Erythroblast (primary cell): ENCODE measurements at regions not wholly inside any gene's neighbourhood (a gene's known extent, or its start where the extent isn't known, plus 50 kb on each side); places are given as distances from the start of the nearest gene placed in this dataset.
A peak's percentile ranks its signal among the peaks of the same experiment; 100 is the strongest.

ENCODE experiments used
- DNase-seq, 2 experiments: peaks; one replicate each; lab custom pipeline; 2025; lab: John Stamatoyannopoulos, UW
- GATA1 ChIP-seq: IDR thresholded peaks from 2 replicates; pipeline ENCODE4 v1.6.1; 2011; ENCODE audit warnings: low read depth, mild to moderate bottlenecking, control low read depth, low read length, moderate library complexity
- POLR2A ChIP-seq: IDR thresholded peaks from 2 replicates; pipeline ENCODE4 v1.6.1; 2011; ENCODE audit warnings: mild to moderate bottlenecking, low read length

- TF ChIP-seq POLR2A = no peak
- no peak for TF ChIP-seq GATA1
- DNase-seq = peak; percentile 66 to 70
Observed at GRCh38 chr5:135136546-135136945, 102.5 kb upstream of the PITX1 start.

- DNase-seq = peak; percentile 97 to 98
- TF ChIP-seq POLR2A = peak; percentile 52
- no peak for TF ChIP-seq GATA1
Observed at GRCh38 chr5:135135530-135136226, 101.7 kb upstream of the PITX1 start.

- TF ChIP-seq GATA1 = no peak
- TF ChIP-seq POLR2A = no peak
- DNase-seq = peak; percentile 74 to 80
Observed at GRCh38 chr5:135134691-135135381, 100.8 kb upstream of the PITX1 start.

- TF ChIP-seq POLR2A = peak; percentile 74
- TF ChIP-seq GATA1 = peak; percentile 31
- peak; percentile 89 to 97 for DNase-seq
Observed at GRCh38 chr5:135133698-135134515, 99.9 kb upstream of the PITX1 start.

GRCh38 chr5:135133181-135133580, 99.2 kb upstream of the PITX1 start:
- no peak for TF ChIP-seq GATA1
- TF ChIP-seq POLR2A = no peak
- no peak for DNase-seq

- no peak for DNase-seq
Observed at GRCh38 chr5:135131801-135132680, 98.0 kb upstream of the PITX1 start.

GRCh38 chr5:135130261-135131215, 96.5 kb upstream of the PITX1 start:
- no peak for TF ChIP-seq GATA1
- TF ChIP-seq POLR2A = no peak
- peak in 1 of 2 experiments; percentile 18 for DNase-seq

More at GRCh38 chr5:135131801-135132680, 98.0 kb upstream of the PITX1 start:
- no peak for TF ChIP-seq POLR2A
- no peak for TF ChIP-seq GATA1

GRCh38 chr5:135129307-135129706, 95.3 kb upstream of the PITX1 start:
- DNase-seq = no peak
- TF ChIP-seq POLR2A (no peak), GATA1 (no peak)

- TF ChIP-seq GATA1 (no peak), POLR2A (no peak)
- DNase-seq = no peak
Observed at GRCh38 chr5:135128361-135128760, 94.3 kb upstream of the PITX1 start.

GRCh38 chr5:135127439-135128240, 93.6 kb upstream of the PITX1 start:
- TF ChIP-seq POLR2A (no peak), GATA1 (no peak)
- no peak for DNase-seq

- TF ChIP-seq POLR2A (no peak), GATA1 (no peak)
Observed at GRCh38 chr5:135126688-135127438, 92.8 kb upstream of the PITX1 start.

More at GRCh38 chr5:135126688-135127438, 92.8 kb upstream of the PITX1 start:
- no peak for DNase-seq
